ENCODE measurements at regions not wholly inside any gene's neighbourhood (a gene's known extent, or its start where the extent isn't known, plus 50 kb on each side); places are given as distances from the start of the nearest gene placed in this dataset.
"Not testable (repeated sequence)": the region's sequence is repeated elsewhere in the genome, so short reads cannot be mapped to it uniquely, and the experiment has no call there.

GRCh38 chr2:126952216-126952615 is 53.5 kb downstream of the TEX51 start:
- DNase-seq (ENCODE audit: low spot score) = no peak
- Mint-ChIP-seq H3K36me3 (ENCODE audit: low read depth, unreplicated experiment) (no peaks in the 10 kb centered on the region), H3K27me3 (ENCODE audit: unreplicated experiment) (peaks cover 2% of the 10 kb centered on the region), H3K9me3 (ENCODE audit: unreplicated experiment) (no peaks in the 10 kb centered on the region), H3K4me3 (ENCODE audit: unreplicated experiment) (no peak overlapping the region), H3K27ac (ENCODE audit: unreplicated experiment) (no peak overlapping the region), H3K4me1 (ENCODE audit: unreplicated experiment) (no peaks in the 10 kb centered on the region)
- TF ChIP-seq CTCF (IDR thresholded peaks at IDR 0.05; ENCODE audit: unreplicated experiment) = no peak

- DNase-seq (ENCODE audit: low spot score) = no peak
- TF ChIP-seq CTCF (IDR thresholded peaks at IDR 0.05; ENCODE audit: unreplicated experiment) = no peak
- Mint-ChIP-seq H3K9me3 (ENCODE audit: unreplicated experiment) (no peaks in the 10 kb centered on the region), H3K4me3 (ENCODE audit: unreplicated experiment) (no peak overlapping the region), H3K27ac (ENCODE audit: unreplicated experiment) (no peak overlapping the region), H3K4me1 (ENCODE audit: unreplicated experiment) (no peaks in the 10 kb centered on the region), H3K27me3 (ENCODE audit: unreplicated experiment) (peaks cover 2% of the 10 kb centered on the region), H3K36me3 (ENCODE audit: low read depth, unreplicated experiment) (no peaks in the 10 kb centered on the region)
Measured at GRCh38 chr2:126953483-126953882, 54.8 kb downstream of the TEX51 start.

- TF ChIP-seq CTCF (IDR thresholded peaks at IDR 0.05; ENCODE audit: unreplicated experiment) = no peak
- Mint-ChIP-seq H3K4me3 (ENCODE audit: unreplicated experiment) (no peak overlapping the region), H3K4me1 (ENCODE audit: unreplicated experiment) (no peaks in the 10 kb centered on the region), H3K27me3 (ENCODE audit: unreplicated experiment) (peaks cover 2% of the 10 kb centered on the region), H3K27ac (ENCODE audit: unreplicated experiment) (no peak overlapping the region), H3K9me3 (ENCODE audit: unreplicated experiment) (no peaks in the 10 kb centered on the region), H3K36me3 (ENCODE audit: low read depth, unreplicated experiment) (no peaks in the 10 kb centered on the region)
- DNase-seq (ENCODE audit: low spot score) = no peak
Measured at GRCh38 chr2:126954831-126955230, 56.1 kb downstream of the TEX51 start.

- not testable (repeated sequence) for H3K9me3 Mint-ChIP-seq (ENCODE audit: unreplicated experiment); H3K4me3 Mint-ChIP-seq (ENCODE audit: unreplicated experiment); H3K27ac Mint-ChIP-seq (ENCODE audit: unreplicated experiment); H3K36me3 Mint-ChIP-seq (ENCODE audit: low read depth, unreplicated experiment); H3K4me1 Mint-ChIP-seq (ENCODE audit: unreplicated experiment); H3K27me3 Mint-ChIP-seq (ENCODE audit: unreplicated experiment); DNase-seq (ENCODE audit: low spot score)
Measured at GRCh38 chr2:126956773-126957172, 58.1 kb downstream of the TEX51 start.

- no peak overlapping the region for H3K27ac Mint-ChIP-seq (ENCODE audit: unreplicated experiment)
- no peak overlapping the region for H3K4me3 Mint-ChIP-seq (ENCODE audit: unreplicated experiment)
- no peaks in the 10 kb centered on the region for H3K27me3 Mint-ChIP-seq (ENCODE audit: unreplicated experiment)
- peaks cover 5% of the 10 kb centered on the region for H3K9me3 Mint-ChIP-seq (ENCODE audit: unreplicated experiment)
- no peak for TF ChIP-seq CTCF (IDR thresholded peaks at IDR 0.05; ENCODE audit: unreplicated experiment)
- H3K36me3 Mint-ChIP-seq (ENCODE audit: low read depth, unreplicated experiment) = peaks cover 7% of the 10 kb centered on the region
- no peak for DNase-seq (ENCODE audit: low spot score)
- H3K4me1 Mint-ChIP-seq (ENCODE audit: unreplicated experiment) = no peaks in the 10 kb centered on the region
Measured at GRCh38 chr2:126963390-126963789, 64.7 kb downstream of the TEX51 start.

- Mint-ChIP-seq H3K4me1 (ENCODE audit: unreplicated experiment) (no peaks in the 10 kb centered on the region), H3K36me3 (ENCODE audit: low read depth, unreplicated experiment) (no peaks in the 10 kb centered on the region), H3K9me3 (ENCODE audit: unreplicated experiment) (no peaks in the 10 kb centered on the region), H3K27ac (ENCODE audit: unreplicated experiment) (no peak overlapping the region), H3K27me3 (ENCODE audit: unreplicated experiment) (no peaks in the 10 kb centered on the region), H3K4me3 (ENCODE audit: unreplicated experiment) (no peak overlapping the region)
- no peak for TF ChIP-seq CTCF (IDR thresholded peaks at IDR 0.05; ENCODE audit: unreplicated experiment)
- no peak for DNase-seq (ENCODE audit: low spot score)
Measured at GRCh38 chr2:126966601-126967000, 67.9 kb downstream of the TEX51 start.

Measured in endothelial cell (in vitro differentiated cells).